ENCODE measurements at regions not wholly inside any gene's neighbourhood (a gene's known extent, or its start where the extent isn't known, plus 50 kb on each side); places are given as distances from the start of the nearest gene placed in this dataset.
"Not testable (repeated sequence)": the region's sequence is repeated elsewhere in the genome, so short reads cannot be mapped to it uniquely, and the experiment has no call there.

- no peak for DNase-seq (ENCODE audit: low spot score)
These were observed 105.8 kb upstream of the PDHA1 start for GRCh38 chrX:19237901-19238300.

- DNase-seq (ENCODE audit: low spot score), result no peak
These were observed 100.3 kb upstream of the PDHA1 start for GRCh38 chrX:19243431-19243830.

- not testable (repeated sequence) for DNase-seq (ENCODE audit: low spot score)
These were observed 98.8 kb upstream of the PDHA1 start for GRCh38 chrX:19244921-19245320.

GRCh38 chrX:19245711-19246269 is 97.9 kb upstream of the PDHA1 start:
- no peak for DNase-seq (ENCODE audit: low spot score)

GRCh38 chrX:19256986-19257385 is 86.7 kb upstream of the PDHA1 start:
- DNase-seq (ENCODE audit: low spot score), result no peak

- DNase-seq (ENCODE audit: low spot score), result not testable (repeated sequence)
These were observed 82.7 kb upstream of the PDHA1 start for GRCh38 chrX:19261026-19261425.

GRCh38 chrX:19270727-19271126 is 73.0 kb upstream of the PDHA1 start:
- DNase-seq (ENCODE audit: low spot score), result no peak

- no peak for DNase-seq (ENCODE audit: low spot score)
These were observed 71.3 kb upstream of the PDHA1 start for GRCh38 chrX:19272452-19272851.

GRCh38 chrX:19280636-19281035 is 63.1 kb upstream of the PDHA1 start:
- DNase-seq (ENCODE audit: low spot score), result no peak

GRCh38 chrX:19281256-19281655 is 62.5 kb upstream of the PDHA1 start:
- DNase-seq (ENCODE audit: low spot score), result no peak

GRCh38 chrX:19283597-19284339 is 60.0 kb upstream of the PDHA1 start:
- DNase-seq (ENCODE audit: low spot score), result no peak

- DNase-seq (ENCODE audit: low spot score), result no peak
These were observed 57.9 kb upstream of the PDHA1 start for GRCh38 chrX:19285857-19286256.

- no peak for DNase-seq (ENCODE audit: low spot score)
These were observed 52.6 kb upstream of the PDHA1 start for GRCh38 chrX:19291086-19291485.

GRCh38 chrX:19293606-19294325 is 50.0 kb upstream of the PDHA1 start:
- no peak for DNase-seq (ENCODE audit: low spot score)
